Transverse colon (tissue), 4 donors: ENCODE measurements at regions not wholly inside any gene's neighbourhood (a gene's known extent, or its start where the extent isn't known, plus 50 kb on each side); places are given as distances from the start of the nearest gene placed in this dataset.

Experiments used
- CTCF ChIP-seq, 5 experiments: fragments of 200-600 bp in 3 of 5; fragments of 450-650 bp in 2 of 5; sonication (generic) in 3 of 5; IDR thresholded peaks; 1 replicate in 2 of 5; 2 replicates in 3 of 5; pipeline ENCODE4 v1.5.1; 2016 to 2017; ENCODE audit warnings: antibody characterized with exemption in 5 of 5, inconsistent platforms in 3 of 5, mild to moderate bottlenecking in 2 of 5, moderate library complexity in 1 of 5
- EP300 ChIP-seq: sonication (generic); formaldehyde crosslinking; IDR thresholded peaks from one replicate; pipeline ENCODE4 v1.6.1; 2017; ENCODE audit warnings: antibody characterized with exemption, low read depth
- POLR2A ChIP-seq: fragments of 450-650 bp; IDR thresholded peaks from one replicate; pipeline ENCODE4 v1.6.1; 2016; ENCODE audit warnings: antibody characterized with exemption, mild to moderate bottlenecking, moderate library complexity
- POLR2AphosphoS5 ChIP-seq, 3 donors: sonication (generic); formaldehyde crosslinking; IDR thresholded peaks; one replicate each; pipeline ENCODE4 v1.6.1; 2016; ENCODE audit warnings: antibody characterized with exemption in 3 of 3

GRCh38 chr7:155368894-155369600 lies 71.4 kb downstream of the INSIG1 start:
- TF ChIP-seq CTCF (IDR thresholded peaks at IDR 0.05) = no peak
- no peak for TF ChIP-seq POLR2AphosphoS5 (IDR thresholded peaks at IDR 0.05)
- no peak for TF ChIP-seq EP300
- no peak for TF ChIP-seq POLR2A
